Chondrocyte (in vitro differentiated cells): ENCODE measurements at regions not wholly inside any gene's neighbourhood (a gene's known extent, or its start where the extent isn't known, plus 50 kb on each side); places are given as distances from the start of the nearest gene placed in this dataset.

Source experiments
- DNase-seq: peaks from one replicate; pipeline ENCODE4 v3.0.0; 2021; ENCODE audit warnings: mixed read lengths, low spot score
- H3K27ac Mint-ChIP-seq: one replicate; pipeline ENCODE4 v1.8.0; 2021; ENCODE audit warnings: mild to moderate bottlenecking, moderate library complexity, mixed read lengths; ENCODE audit not compliant: unreplicated experiment
- H3K27me3 Mint-ChIP-seq: 2 replicates; pipeline ENCODE4 v1.8.0; 2021; ENCODE audit warnings: low read depth, mixed read lengths
- H3K36me3 Mint-ChIP-seq: 2 replicates; pipeline ENCODE4 v1.8.0; 2021; ENCODE audit warnings: low read depth, mixed read lengths
- H3K4me1 Mint-ChIP-seq: 2 replicates; pipeline ENCODE4 v1.8.0; 2021; ENCODE audit warnings: low read depth, mild to moderate bottlenecking, mixed read lengths
- H3K4me3 Mint-ChIP-seq: one replicate; pipeline ENCODE4 v1.8.0; 2021; ENCODE audit warnings: mild to moderate bottlenecking, moderate library complexity, mixed read lengths; ENCODE audit not compliant: unreplicated experiment
- H3K9me3 Mint-ChIP-seq: 2 replicates; pipeline ENCODE4 v1.8.0; 2021; ENCODE audit warnings: low read depth, mixed read lengths
- TF ChIP-seq, protein P1 (sequence below): fragments of 200-600 bp; sonication (generic); IDR thresholded peaks from 2 replicates; pipeline ENCODE4 v1.5.0; 2021; ENCODE audit warnings: antibody characterized with exemption, mild to moderate bottlenecking, moderate library complexity

DNA sequence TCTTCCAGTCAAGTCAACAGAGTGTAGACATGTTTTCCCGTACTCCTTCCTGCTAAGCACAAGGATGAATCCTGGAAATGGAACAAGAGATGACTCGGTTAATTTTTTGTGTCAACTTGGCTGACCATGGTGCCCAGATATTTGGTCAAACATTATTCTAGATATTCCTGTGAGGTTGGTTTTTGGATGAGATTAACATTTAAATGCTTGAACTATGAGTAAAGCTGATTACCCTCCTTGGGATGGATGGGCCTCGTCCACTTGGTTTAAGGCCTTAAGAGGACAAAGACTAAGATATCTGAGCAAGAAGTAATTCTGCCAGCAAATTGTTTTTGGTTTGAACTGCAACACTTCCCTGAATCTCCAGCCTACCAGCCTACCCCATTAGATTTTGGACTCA lies 338.1 kb upstream of the MSX2 start:
- Mint-ChIP-seq H3K36me3 (peaks cover 2% of the 10 kb centered on the region), H3K27ac (no peak overlapping the region)
- no peak for DNase-seq

DNA sequence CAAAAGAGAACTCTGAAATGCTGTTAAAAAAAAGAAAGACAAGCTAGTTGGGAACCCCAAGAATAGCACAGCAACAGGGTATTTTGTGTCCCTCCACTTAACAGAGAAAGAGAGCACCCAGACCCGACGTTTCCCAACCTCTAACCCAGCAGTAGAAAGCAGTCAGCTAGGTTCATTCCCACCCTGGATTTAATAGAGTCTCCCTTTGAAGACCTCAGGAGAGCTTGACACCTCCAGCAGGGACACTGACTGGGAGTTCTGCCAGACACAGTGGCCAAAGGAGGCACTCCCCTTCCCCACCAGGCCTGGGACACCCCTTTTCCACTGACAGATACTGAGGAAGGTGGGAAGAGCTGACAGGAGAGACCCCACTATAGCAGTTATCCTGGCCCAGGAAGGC lies 337.5 kb upstream of the MSX2 start:
- no peak for DNase-seq
- Mint-ChIP-seq H3K9me3 (peaks cover 4% of the 10 kb centered on the region), H3K27me3 (peaks cover 6% of the 10 kb centered on the region), H3K36me3 (peaks cover 2% of the 10 kb centered on the region), H3K27ac (no peak overlapping the region), H3K4me3 (no peak overlapping the region), H3K4me1 (peaks cover 43% of the 10 kb centered on the region)
- TF ChIP-seq, protein P1, sequence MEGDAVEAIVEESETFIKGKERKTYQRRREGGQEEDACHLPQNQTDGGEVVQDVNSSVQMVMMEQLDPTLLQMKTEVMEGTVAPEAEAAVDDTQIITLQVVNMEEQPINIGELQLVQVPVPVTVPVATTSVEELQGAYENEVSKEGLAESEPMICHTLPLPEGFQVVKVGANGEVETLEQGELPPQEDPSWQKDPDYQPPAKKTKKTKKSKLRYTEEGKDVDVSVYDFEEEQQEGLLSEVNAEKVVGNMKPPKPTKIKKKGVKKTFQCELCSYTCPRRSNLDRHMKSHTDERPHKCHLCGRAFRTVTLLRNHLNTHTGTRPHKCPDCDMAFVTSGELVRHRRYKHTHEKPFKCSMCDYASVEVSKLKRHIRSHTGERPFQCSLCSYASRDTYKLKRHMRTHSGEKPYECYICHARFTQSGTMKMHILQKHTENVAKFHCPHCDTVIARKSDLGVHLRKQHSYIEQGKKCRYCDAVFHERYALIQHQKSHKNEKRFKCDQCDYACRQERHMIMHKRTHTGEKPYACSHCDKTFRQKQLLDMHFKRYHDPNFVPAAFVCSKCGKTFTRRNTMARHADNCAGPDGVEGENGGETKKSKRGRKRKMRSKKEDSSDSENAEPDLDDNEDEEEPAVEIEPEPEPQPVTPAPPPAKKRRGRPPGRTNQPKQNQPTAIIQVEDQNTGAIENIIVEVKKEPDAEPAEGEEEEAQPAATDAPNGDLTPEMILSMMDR, result no peak

More for the DNA sequence above, 338.1 kb upstream of the MSX2 start:
- Mint-ChIP-seq H3K4me3 (no peak overlapping the region), H3K27me3 (peaks cover 6% of the 10 kb centered on the region), H3K9me3 (peaks cover 4% of the 10 kb centered on the region), H3K4me1 (peaks cover 43% of the 10 kb centered on the region)
- TF ChIP-seq, protein P1, result no peak

DNA sequence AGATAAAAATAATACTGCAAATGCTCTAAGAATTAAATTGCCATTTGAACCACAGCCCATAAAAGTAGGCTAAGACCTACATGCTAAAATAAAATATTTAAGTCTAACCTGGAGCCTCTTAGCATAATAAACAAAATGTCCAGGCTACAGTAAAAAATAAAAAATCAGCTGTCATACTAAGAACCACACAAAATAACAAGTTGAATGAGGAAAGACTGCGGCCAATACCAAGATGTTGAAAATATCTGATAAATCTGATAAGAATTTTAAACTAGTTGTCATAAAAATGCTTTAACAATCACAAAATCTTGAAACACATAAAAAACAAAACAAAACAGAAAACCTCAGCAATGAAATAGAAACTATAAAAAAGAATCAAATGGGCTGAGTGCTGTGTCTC lies 336.9 kb upstream of the MSX2 start:
- TF ChIP-seq, protein P1, result no peak
- peaks cover 6% of the 10 kb centered on the region for H3K27me3 Mint-ChIP-seq
- H3K4me1 Mint-ChIP-seq, result peaks cover 43% of the 10 kb centered on the region
- DNase-seq, result no peak
- peaks cover 2% of the 10 kb centered on the region for H3K36me3 Mint-ChIP-seq
- peaks cover 4% of the 10 kb centered on the region for H3K9me3 Mint-ChIP-seq
- H3K27ac Mint-ChIP-seq, result no peak overlapping the region
- H3K4me3 Mint-ChIP-seq, result no peak overlapping the region

DNA sequence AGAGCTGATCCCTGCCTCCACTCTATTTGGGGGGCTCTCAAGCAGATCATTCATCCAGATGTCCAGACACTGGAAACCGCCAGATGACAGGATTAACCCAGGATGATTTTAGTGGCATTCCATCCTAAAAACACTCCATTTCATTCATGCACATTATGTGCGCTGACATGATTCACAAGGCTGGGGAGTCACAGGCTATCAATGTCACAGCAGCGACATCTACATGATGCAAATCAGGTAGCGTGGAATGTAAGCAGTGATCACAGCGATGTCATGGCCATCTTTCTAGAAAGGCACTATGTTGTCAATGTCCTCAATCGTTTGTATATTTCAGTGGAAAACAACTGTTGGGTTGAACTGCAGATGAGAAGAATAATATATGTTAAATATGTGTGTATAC lies 331.5 kb upstream of the MSX2 start:
- H3K9me3 Mint-ChIP-seq, result no peaks in the 10 kb centered on the region
- no peak for DNase-seq
- TF ChIP-seq, protein P1, result no peak
- no peaks in the 10 kb centered on the region for H3K36me3 Mint-ChIP-seq
- H3K4me1 Mint-ChIP-seq, result no peaks in the 10 kb centered on the region
- no peak overlapping the region for H3K4me3 Mint-ChIP-seq
- H3K27ac Mint-ChIP-seq, result no peak overlapping the region
- peaks cover 8% of the 10 kb centered on the region for H3K27me3 Mint-ChIP-seq

DNA sequence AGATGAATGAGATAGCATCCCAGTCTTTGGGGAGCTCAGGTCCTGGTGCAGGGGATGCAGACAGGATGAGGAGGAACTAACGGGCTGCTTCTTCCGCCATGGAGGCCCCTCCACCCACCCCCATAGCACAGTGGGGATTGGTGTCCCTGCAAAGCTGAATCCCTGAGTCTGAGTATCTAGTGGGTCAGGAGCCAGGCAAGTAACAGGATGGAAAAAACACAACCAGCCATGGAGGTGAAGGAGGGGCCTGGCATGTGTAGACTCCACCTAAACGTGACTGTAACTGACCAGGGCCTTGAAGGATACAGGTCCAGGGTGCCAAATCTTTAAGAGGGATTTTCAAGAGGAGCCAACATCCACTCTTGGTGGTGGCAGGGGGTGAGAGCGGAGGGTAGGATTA lies 327.8 kb upstream of the MSX2 start:
- Mint-ChIP-seq H3K4me3 (no peak overlapping the region), H3K27me3 (peaks cover 5% of the 10 kb centered on the region), H3K4me1 (no peaks in the 10 kb centered on the region), H3K36me3 (no peaks in the 10 kb centered on the region), H3K9me3 (no peaks in the 10 kb centered on the region), H3K27ac (no peak overlapping the region)
- DNase-seq, result no peak
- TF ChIP-seq, protein P1, result no peak
